Activated B cell treated with CpG ODN at 0.5 μM for 24 hours (primary cell): ENCODE measurements at regions not wholly inside any gene's neighbourhood (a gene's known extent, or its start where the extent isn't known, plus 50 kb on each side); places are given as distances from the start of the nearest gene placed in this dataset.

Experiments
- ATAC-seq: fragments of 200-7000 bp; cut with Tn5 transposase; one replicate; pipeline ENCODE4 v1.10.0; 2021; ENCODE audit warnings: low read depth, mild to moderate bottlenecking, moderate library complexity
- CTCF ChIA-PET: fragments of 350-600 bp; sonication (Branson Sonifier 250); formaldehyde crosslinking; loops from one replicate; lab custom pipeline; 2021; ENCODE audit warnings: antibody characterized with exemption; lab: Charles Lee
- POLR2A ChIA-PET: fragments of 350-600 bp; sonication (Branson Sonifier 250); formaldehyde crosslinking; loops from one replicate; lab custom pipeline; 2021; ENCODE audit warnings: antibody characterized with exemption; lab: Charles Lee
- DNase-seq: peaks from one replicate; pipeline ENCODE4 v3.0.0; 2022
- H3K27ac Mint-ChIP-seq: one replicate; pipeline ENCODE4 v1.8.0; 2020; ENCODE audit warnings: mixed read lengths
- H3K27me3 Mint-ChIP-seq: one replicate; pipeline ENCODE4 v1.8.0; 2021; ENCODE audit warnings: mixed read lengths
- H3K36me3 Mint-ChIP-seq: one replicate; pipeline ENCODE4 v1.8.0; 2021; ENCODE audit warnings: low read depth, mixed read lengths
- H3K4me1 Mint-ChIP-seq: one replicate; pipeline ENCODE4 v1.8.0; 2021; ENCODE audit warnings: mixed read lengths
- H3K4me3 Mint-ChIP-seq: one replicate; pipeline ENCODE4 v1.8.0; 2020; ENCODE audit warnings: mild to moderate bottlenecking, mixed read lengths
- H3K9me3 Mint-ChIP-seq: one replicate; pipeline ENCODE4 v1.8.0; 2020; ENCODE audit warnings: mixed read lengths
- intact Hi-C: fragments of 100-400 bp; cut with micrococcal nuclease; formaldehyde crosslinking; loops from one replicate; pipeline ENCODE4 v1.15.1; 2024
- TF ChIP-seq, protein P1 (sequence below): fragments of 200-600 bp; IDR thresholded peaks from one replicate; pipeline ENCODE4 v1.8.0; 2022; ENCODE audit warnings: antibody characterized with exemption, mild to moderate bottlenecking

DNA sequence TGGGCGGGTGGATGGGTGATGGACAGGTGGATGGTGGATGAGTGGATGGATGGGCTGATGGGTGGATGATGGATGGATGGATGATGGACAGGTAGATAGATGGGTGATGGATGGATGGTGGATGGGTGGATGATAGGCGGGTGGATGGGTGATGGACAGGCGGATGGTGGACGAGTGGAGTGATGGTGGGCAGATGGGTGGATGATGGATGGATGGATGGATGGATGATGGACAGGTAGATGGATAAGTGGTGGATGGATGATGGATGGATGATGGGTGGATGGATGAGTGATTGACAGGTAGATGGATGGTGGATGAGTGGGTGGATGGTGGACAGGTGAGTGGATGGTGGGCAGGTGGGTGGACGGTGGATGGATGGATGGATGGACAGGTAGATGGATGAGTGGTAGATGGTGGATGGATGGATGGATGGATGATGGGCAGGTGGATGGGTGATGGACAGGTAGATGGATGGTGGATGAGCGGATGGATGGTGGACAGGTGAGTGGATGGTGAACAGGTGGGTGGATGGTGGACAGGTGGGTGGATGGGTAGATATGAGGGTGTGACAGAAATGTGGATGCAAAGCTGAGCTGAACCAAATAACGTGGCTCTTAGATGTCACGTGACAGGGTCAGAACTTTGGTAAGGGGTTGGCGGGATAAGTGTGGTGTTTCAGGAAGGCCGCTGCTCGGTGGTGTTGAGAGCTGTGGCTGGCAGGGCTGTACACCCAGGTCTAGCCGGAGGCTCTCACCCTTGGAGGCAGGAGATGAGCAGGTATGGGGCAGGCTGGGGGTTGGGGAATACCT, 234.3 kb upstream of the CIBAR2 start:
- POLR2A ChIA-PET = no interaction called here

DNA sequence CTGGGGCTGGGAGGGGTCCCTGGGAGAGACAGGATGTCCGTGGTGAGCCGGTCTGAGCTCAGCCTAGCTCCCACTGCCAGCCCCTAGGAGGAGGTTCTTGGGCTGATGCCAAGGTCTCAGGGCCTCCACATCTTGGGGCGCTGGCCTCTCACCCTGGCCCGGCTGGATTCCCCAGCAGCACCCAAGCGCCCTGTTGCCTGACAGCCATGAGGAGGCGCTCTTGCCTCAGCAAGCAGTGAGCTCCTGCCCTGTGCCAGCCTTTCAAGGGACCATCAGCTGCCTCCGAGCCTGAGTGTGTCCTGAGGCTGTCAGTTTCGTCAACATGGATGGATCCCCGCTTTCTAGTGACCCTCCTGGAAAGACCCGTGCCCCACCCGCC, 234.9 kb upstream of the CIBAR2 start:
- ATAC-seq = no peak
- POLR2A ChIA-PET = no interaction called here
- no peak for DNase-seq
- TF ChIP-seq, protein P1, sequence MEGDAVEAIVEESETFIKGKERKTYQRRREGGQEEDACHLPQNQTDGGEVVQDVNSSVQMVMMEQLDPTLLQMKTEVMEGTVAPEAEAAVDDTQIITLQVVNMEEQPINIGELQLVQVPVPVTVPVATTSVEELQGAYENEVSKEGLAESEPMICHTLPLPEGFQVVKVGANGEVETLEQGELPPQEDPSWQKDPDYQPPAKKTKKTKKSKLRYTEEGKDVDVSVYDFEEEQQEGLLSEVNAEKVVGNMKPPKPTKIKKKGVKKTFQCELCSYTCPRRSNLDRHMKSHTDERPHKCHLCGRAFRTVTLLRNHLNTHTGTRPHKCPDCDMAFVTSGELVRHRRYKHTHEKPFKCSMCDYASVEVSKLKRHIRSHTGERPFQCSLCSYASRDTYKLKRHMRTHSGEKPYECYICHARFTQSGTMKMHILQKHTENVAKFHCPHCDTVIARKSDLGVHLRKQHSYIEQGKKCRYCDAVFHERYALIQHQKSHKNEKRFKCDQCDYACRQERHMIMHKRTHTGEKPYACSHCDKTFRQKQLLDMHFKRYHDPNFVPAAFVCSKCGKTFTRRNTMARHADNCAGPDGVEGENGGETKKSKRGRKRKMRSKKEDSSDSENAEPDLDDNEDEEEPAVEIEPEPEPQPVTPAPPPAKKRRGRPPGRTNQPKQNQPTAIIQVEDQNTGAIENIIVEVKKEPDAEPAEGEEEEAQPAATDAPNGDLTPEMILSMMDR = no peak
- Mint-ChIP-seq H3K9me3 (no peaks in the 10 kb centered on the region), H3K27ac (no peak overlapping the region), H3K36me3 (no peaks in the 10 kb centered on the region), H3K4me1 (no peaks in the 10 kb centered on the region), H3K4me3 (no peak overlapping the region), H3K27me3 (no peaks in the 10 kb centered on the region)
- CTCF ChIA-PET = no interaction called here
- intact Hi-C loops = no loop called here

More for the DNA sequence above, 234.3 kb upstream of the CIBAR2 start:
- Mint-ChIP-seq H3K36me3 (no peaks in the 10 kb centered on the region), H3K27ac (no peak overlapping the region), H3K4me3 (no peak overlapping the region), H3K9me3 (no peaks in the 10 kb centered on the region), H3K4me1 (no peaks in the 10 kb centered on the region), H3K27me3 (no peaks in the 10 kb centered on the region)
- no peak for DNase-seq
- intact Hi-C loops = no loop called here
- TF ChIP-seq, protein P1 = no peak
- CTCF ChIA-PET = no interaction called here
- ATAC-seq = no peak

DNA sequence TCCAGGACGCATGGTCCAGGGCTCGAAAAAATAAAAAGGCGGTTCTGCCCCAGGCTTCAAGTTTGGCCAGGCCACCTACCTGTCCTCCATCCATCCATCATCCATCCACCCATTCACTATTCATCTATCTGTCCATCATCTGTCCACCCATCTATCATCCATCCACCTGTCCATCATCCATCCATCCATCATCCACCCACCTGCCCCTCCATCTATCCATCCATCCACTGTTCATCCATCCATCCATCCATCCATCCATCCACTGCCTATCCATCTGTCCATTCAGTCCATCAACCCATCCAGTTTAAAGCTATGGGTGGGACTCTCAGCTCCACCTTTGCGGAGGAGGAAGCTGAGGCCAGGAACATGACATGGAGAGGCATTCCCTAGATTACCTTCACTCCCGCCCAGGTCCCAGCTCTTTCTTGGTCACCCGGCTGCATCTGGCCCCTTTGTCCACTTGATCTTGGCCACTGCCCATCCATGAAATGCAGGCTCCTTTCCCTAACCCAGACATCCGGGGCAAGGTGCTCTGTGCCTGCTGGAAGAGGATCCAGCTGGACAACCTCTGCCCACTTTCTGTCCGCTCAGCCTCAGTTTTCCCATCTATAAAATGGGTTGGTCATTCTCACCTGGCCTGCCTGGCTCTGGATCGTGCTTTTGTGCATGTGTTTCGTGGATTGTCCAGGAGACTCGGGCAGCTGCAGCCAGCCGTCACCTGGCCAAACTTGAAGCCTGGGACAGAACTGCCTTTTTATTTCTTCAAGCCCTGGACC, 236.0 kb upstream of the CIBAR2 start:
- TF ChIP-seq, protein P1 = no peak
- H3K9me3 Mint-ChIP-seq = no peaks in the 10 kb centered on the region
- no peak overlapping the region for H3K27ac Mint-ChIP-seq
- intact Hi-C loops = no loop called here
- DNase-seq = no peak
- no peaks in the 10 kb centered on the region for H3K27me3 Mint-ChIP-seq
- no peak for ATAC-seq
- no peak overlapping the region for H3K4me3 Mint-ChIP-seq
- POLR2A ChIA-PET = no interaction called here
- no peaks in the 10 kb centered on the region for H3K4me1 Mint-ChIP-seq
- CTCF ChIA-PET = no interaction called here
- H3K36me3 Mint-ChIP-seq = no peaks in the 10 kb centered on the region

DNA sequence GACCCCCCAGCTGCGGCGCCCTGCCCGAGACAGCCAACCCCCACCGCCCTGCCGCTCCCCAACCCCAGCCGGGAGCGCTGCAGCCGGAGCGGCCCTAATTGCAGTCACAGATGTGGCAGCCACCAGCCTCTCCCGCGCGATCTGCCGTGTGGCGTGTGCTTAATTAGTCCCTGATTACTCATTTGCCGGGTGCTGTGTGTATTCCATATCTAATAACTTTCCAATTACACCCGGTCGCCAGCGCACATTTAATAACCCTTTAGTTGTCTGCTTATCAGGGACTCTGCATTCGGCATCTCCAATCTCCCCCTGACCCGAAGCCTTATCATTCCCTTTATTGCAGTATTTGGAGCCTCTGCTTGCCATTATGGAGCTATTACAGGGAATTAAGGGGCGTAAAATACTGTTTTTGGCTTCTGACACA, 236.7 kb upstream of the CIBAR2 start:
- Mint-ChIP-seq H3K36me3 (no peaks in the 10 kb centered on the region), H3K9me3 (no peaks in the 10 kb centered on the region), H3K27me3 (no peaks in the 10 kb centered on the region), H3K4me3 (no peak overlapping the region), H3K27ac (no peak overlapping the region), H3K4me1 (no peaks in the 10 kb centered on the region)
- ChIA-PET POLR2A (no interaction called here), CTCF (no interaction called here)
- TF ChIP-seq, protein P1 = no peak
- no peak for DNase-seq
- no peak for ATAC-seq
- intact Hi-C loops = no loop called here
